ENCODE measurements at regions not wholly inside any gene's neighbourhood (a gene's known extent, or its start where the extent isn't known, plus 50 kb on each side); places are given as distances from the start of the nearest gene placed in this dataset.
"Not testable (repeated sequence)": the region's sequence is repeated elsewhere in the genome, so short reads cannot be mapped to it uniquely, and the experiment has no call there.

DNA sequence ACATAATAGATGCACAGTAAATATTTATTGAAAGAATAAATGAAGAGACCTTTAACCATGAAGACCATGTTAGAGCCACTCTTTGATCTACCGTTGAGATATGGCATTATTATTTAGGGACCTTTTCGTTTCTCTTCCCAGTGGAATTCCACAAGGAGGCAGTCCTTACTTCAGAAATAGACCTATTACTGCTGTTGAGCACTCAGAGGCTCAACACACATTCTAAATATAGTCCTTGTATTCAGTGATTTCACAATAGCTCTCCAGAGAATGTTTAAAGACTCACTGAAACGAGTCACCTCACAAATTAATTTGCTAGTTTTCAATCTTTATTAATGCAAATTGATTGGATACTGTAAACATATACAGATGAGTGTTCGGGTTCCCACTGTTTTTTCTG is 603.8 kb downstream of the CDH8 start:
- DNase-seq (ENCODE audit: low read depth in 2 of 2), result no peak

DNA sequence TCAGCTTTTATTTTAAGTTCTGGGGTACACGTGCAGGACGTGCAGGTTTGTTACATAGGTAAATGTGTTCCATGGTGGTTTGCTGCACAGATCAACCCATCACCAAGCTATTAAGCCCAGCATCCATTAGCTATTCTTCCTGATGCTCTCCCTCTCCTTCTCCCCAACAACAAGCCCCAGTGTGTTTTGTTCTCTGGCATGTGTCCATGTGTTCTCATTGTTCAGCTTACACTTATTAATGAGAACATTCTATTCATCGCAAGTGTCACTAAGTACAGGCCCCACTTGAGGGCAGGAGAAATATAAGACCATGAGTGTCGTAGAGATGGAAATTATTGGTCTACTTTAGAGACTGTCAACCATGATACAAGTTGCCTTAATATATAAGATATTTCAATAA is 615.1 kb downstream of the CDH8 start:
- no peak for DNase-seq (ENCODE audit: low read depth in 2 of 2)

DNA sequence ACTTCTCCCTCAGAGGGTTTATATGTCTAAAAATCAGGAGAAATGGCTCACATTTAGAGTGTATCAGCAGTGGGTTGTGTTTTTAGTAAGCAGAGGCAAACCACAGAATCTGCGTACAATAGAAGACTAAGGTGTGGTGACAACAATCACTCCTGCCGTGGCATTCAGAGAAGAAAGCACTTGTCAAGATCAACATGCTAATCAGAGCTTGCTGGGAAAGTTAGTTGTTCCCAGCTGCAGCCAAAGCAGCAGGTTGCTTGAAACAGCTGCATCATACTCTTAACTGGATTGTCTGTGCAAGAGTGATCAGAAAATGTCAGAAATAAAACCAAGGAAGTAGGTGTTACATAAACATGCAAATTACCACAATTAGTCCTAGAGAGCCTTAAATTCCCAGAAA is 616.4 kb downstream of the CDH8 start:
- DNase-seq (ENCODE audit: low read depth in 2 of 2), result no peak

DNA sequence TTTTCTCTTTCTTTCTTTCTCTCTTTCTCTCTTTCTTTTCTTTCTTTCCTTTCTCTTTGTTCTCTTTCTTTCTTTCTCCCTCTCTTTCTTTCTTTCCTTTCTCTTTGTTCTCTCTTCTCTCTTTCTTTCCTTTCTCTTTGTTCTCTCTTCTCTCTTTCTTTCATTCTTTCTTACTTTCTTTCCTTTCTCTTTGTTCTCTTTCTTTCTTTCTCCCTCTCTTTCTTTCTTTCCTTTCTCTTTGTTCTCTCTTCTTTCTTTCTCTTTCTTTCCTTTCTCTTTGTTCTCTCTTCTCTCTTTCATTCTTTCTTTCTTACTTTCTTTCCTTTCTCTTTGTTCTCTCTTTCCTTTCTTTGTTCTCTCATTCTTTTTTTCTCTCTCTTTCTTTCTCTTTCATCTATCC is 617.4 kb downstream of the CDH8 start:
- not testable (repeated sequence) for DNase-seq (ENCODE audit: low read depth in 2 of 2)

DNA sequence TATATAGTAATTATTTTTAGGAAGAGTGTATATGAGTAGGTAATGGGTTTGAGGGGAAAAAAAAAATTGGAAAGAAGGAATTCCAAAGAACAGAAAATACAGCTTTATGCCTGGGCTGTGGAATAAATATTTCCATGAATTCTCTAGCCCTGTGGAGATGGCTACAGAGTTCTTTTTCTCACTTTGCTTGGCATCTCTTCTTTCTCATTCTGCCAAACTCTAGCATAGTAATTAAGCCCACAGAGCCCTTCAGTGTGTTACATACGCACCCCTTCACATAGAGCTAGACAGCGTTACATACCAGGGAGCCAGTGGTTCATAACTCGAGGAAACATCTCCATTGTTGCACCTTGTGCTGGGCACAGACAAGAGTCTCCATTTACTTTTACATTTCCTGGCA is 621.1 kb downstream of the CDH8 start:
- DNase-seq (ENCODE audit: low read depth in 2 of 2), result no peak

DNA sequence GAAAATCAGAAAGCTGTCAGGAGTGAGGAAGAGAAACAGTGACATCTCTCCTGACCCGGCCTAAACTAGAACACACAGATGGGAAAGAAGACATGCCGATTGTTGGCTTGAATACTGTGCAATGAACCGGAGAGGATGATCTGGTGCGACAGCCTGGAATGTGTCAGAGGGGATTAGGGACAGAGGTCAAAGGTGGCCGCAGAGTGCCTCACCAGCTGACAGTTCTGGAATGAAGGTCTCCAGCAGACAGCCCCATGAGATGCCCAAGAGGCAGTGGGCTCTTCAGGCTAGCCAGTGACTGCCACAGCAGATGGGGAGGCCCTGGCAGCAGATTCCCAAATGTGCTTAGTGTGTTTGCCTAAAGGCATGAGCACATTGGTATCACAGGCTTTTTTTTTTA is 623.2 kb downstream of the CDH8 start:
- DNase-seq (ENCODE audit: low read depth in 2 of 2), result no peak

DNA sequence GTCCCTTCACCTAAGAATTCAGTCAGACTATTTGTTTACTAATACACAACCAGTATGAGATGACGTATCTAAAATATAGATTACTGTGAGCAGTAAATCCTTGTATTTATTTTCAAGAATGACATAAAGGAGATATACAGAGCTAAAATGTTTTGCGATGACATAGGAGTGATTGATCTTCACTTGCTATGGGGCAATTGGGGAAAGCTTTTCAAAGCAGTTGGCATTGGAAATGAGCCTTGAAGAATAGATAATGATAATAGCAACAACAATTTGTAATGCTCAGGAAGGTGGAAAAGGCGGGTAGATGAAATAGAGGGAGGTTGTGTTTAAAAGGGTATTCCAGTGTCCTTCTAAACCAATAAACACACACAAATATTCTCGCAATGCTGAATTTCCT is 623.7 kb downstream of the CDH8 start:
- no peak for DNase-seq (ENCODE audit: low read depth in 2 of 2)

DNA sequence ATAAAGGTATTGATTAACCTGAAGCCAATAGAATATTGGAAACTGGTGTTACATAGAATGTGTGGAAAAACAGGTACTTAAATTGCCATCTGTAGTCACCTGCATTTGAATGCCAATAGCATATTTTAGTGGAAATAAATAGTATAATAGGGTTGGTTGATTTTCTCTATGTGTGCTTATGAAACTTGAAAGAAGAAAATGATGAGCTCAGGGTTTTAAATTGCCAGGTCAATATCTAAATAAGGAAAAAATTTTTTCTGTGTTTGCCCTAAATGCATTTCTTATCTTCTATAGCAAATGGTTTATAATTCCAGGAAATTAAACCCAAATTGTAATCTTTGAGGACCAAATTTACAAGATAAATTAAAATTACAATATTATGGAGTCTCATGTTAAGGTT is 626.6 kb downstream of the CDH8 start:
- no peak for DNase-seq (ENCODE audit: low read depth in 2 of 2)

DNA sequence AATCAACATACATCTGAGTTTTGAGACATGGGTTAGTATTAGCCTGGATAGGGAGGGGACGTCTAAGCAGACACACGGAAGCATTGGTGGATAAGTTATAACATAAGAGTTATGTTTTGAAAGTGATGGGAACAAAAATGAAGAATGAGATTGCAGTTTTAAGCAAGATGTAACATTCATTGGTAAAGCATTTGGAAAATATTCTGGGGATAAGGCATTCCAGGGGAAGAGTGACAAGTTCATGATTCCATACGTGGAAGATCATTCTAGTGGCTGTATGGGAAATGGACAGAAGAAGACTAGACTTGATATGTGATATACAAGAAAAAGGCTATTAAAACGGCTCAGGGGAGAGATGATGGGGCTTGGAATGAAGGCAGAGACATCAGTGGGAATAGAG is 632.9 kb downstream of the CDH8 start:
- DNase-seq (ENCODE audit: low read depth in 2 of 2), result no peak

DNA sequence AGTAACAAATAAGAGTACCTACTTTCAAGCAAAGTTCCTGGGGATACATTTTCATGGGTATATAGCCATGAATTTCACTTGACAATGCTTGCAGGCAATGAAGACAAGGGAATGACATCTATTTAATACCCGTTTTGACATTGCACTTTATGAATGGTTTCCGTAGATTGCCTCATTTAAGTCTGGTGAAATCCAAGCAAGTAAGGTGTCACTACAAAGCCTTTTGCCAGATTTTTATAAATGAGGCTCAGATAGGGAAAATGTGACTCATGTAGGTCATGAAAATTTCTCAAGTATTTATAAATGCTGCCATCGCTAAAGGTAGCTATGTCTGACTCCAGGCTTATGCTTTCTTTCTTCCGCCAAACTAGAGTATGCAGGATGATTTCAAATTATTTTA is 644.3 kb downstream of the CDH8 start:
- DNase-seq (ENCODE audit: low read depth in 2 of 2), result no peak

DNA sequence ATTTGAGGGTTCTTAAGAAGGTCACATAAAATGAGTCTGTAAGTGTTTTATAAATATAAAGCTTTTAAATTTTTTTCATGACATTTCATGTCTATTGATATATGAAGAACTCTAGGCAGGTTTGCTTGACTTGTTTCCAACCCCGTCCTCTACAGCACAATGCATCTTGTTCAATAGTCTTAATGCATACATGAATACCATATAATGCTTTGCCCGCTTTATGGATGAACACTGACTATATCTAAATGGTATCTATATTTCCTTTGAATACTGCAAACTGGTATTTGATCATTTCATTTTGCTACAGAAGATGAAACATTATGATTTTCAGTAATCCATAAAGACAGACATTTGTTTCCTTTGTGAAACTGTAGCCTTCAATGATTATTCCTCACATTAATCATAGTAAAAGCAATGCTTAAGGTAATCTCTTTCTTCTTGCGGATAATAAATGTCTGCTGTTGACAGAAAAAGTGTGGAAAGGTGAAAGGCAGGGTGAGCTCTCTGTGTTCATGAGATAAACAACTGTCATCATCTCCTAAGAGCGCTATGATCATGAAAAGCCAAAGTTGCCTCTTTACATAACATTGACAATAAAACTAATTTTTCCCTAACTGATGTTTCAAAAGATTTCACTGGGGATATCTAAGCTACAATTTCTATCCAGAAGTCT is 645.1 kb downstream of the CDH8 start:
- no peak for DNase-seq (ENCODE audit: low read depth in 2 of 2)

DNA sequence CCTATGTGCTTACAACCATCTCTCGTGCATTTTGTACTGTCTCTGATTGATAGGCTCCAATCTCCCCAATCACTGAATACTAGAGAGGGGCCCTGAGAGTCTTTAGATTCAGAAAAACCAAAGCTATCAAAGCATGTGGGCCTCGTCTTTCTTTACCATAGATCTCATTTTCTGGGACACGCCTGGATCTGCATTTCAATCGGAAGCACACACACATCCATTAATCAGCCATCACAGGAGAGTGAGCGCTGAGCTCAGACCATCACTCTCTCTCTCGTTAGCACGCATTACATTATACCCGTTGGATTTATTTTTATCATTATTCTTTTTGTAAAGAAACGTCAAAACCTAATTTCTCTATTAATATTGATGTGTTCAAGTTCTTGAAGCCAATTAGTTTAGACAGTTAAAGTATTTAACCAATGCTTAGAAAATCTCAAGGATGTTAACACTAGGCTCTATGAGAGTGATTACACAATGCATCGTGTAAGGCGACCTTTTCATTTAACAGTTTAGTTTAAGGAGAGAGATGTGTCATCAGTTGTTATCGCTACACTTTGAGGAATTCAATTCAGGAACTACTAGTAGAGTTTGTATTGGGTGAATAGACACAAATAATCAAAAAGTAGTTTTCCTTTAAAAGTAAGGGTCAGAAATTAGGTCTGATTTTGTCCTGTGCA is 650.7 kb downstream of the CDH8 start:
- no peak for DNase-seq (ENCODE audit: low read depth in 2 of 2)

DNA sequence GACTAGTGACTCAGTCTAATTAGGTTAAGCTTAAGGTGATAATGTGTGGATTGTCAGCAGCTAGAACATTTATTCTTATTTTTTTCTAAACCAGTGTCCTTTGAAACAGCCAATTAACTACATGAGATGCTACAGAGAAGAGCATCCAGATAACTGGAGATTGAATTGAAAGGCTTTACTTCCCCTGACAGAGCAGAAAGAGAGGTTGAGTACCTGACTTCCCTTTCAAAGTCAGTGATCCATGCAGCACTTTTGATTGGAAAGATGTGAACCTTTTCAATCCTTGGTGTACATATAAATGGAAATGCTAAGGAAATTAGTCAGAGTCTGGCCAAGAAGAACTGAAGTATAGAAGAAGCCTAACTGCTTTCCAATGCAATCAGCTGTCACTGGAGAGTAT is 653.8 kb downstream of the CDH8 start:
- no peak for DNase-seq (ENCODE audit: low read depth in 2 of 2)

DNA sequence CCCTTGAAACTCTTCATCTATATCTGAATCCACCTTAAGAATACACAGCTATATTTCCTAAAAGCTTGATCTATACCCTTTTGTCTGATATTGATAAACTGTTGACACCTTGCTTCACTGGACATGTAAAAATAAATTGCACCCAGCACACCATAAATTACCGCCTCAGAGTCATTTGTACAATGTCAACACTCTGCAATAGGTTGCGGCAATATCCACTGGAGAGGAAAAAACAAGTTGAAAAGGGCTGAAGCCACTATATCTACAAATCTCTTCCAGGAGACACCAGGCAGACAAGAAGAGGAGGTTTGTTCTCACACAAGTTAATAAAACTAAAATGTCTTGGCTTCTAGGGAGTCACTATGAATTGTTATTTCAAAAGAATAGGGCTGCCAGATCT is 656.9 kb downstream of the CDH8 start:
- no peak for DNase-seq (ENCODE audit: low read depth in 2 of 2)

DNA sequence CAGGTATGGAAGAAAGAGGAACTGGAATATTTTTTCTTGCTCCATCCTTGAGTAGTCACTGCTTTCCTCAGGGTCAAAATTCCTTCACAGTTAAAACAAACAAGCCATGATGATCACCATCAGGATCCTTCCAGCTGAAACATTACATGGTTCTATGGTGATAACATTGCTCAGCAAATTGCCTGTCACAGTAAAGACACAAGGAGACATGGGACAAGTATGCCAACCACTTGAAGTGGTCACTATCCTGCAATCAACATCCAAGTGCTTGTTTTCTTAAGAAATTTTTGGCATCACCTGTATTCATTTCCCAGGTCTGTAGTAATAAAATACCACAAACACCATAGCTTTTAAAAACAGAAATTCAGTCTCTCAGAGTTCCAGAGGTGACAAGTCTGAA is 662.2 kb downstream of the CDH8 start:
- DNase-seq (ENCODE audit: low read depth in 2 of 2), result no peak

DNA sequence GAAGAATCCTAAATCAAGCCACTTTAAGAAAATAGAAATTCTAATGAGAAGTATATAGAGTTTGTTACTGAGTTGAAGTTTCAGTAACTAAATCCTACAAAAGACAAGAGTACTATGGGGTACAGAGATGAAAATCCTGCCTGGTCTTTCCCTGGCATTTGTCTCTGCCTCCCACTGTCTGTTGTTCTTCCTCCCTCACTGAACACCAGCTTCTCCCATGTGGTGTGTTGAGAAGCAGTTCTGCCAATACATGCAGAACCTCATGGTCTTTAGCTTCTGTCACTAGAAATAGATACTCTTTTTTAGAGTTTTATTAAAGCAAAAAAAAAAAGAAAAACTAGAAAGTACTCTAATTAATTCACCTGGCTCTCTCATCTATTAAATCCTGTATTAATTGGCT is 664.4 kb downstream of the CDH8 start:
- DNase-seq (ENCODE audit: low read depth in 2 of 2), result no peak

DNA sequence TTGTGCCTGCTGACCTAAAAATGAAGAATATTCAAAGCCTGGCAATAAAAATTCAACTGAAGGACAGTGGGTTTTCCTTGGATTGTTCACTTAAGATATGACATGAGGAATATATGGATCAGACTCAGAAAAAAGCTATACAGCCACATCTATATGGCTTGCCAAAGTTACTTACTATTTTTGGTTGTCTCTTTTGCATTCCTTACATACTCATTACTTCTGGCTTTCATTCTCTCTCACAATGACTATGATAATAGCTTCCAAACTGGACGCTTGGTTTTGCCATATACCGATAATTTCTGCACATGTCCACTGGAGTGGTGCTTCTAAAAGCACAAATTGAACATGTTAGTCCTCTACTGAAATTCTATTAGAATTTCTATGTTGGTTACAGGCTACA is 664.9 kb downstream of the CDH8 start:
- no peak for DNase-seq (ENCODE audit: low read depth in 2 of 2)

DNA sequence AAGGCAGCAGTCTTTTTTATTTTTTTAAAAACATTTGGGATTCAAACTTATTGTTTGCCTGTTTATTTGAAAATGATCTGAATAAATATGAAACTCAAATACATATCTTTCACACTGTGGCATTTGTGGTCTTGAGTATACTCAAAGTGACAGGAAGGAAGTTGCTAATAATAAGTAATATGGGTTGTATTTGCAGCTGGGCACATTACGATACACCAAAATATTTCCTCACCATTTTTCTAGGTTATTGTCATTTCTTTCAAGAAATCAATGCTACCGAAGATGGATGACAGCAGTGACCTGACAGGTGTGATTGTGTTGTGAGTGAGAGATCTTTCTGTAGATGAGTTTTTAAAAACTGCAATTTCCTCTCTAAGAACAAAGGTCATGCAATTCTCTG is 665.7 kb downstream of the CDH8 start:
- no peak for DNase-seq (ENCODE audit: low read depth in 2 of 2)

DNA sequence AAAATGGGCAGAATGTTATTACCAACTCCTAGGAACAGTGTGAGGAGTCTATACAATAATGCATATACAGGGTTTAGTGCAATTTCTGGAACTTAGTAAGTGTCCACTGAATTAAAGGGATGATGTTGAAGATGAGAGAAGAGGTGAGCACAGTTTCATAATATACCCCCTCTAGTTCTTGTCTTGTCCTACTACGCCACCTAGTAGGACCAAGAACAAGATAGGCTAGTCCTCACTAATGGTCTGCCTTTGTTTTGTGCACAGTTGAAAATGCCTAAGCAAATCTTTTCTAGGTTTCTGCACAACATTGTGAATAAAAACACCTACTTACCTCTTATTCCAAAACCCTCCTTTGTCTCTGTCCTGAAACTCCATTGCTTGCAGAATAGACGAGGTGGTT is 670.2 kb downstream of the CDH8 start:
- DNase-seq (ENCODE audit: low read depth in 2 of 2), result no peak

DNA sequence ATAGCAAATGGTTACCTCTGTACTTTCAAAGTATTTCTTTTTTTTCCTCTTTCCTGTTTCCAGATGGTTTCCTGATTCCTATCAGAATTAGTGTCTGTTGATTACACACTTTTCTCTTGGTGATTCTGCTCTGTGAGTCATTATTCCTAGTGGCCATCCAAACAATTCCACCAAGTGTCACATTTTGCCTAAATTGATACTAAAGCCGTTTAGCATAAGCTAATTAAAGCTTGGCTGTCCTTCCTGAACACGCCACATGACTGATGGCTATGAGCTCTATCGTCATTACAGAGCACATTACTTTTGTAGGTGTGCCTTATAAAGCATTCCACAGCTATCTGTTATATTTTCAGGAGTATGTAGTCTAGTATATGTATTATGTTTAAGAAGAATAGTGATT is 671.2 kb downstream of the CDH8 start:
- DNase-seq (ENCODE audit: low read depth in 2 of 2), result no peak

DNA sequence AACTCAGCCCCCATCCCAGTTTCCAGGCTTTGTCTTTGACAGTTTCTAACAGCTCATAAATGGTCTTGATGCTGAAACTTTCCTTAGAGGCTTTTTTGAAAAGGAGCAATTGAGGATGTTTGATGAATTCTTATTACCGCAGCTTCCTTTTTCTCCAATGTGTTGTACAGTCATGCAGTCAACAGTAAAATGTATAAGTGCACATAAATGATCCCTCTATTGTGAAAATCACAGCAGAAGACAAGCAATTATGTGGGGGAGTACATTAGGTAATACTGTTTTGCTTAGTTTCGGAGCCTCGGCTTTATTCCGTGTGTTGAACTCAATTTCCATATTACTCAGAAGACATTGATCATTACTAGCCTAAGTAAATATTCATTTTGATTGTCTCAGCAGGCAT is 673.7 kb downstream of the CDH8 start:
- DNase-seq (ENCODE audit: low read depth in 2 of 2), result no peak

DNA sequence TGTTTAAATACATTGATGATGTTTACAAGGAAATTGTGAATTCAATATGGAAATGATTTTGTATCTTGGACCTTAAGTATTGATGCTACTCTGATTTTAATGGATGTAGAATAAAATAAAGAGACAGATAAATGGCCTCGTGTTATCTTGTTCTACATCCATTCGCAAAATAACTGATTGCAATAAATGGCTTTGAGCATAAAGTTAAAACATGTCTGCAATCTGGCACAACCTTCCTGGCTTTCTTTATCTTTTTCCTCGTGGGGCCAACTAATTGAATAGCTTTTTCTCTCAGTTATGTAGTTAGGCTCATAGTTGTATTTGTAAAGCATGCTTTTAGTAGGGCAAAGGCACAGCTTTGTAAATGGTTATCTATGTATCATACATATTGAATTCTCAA is 691.4 kb downstream of the CDH8 start:
- DNase-seq (ENCODE audit: low read depth in 2 of 2), result no peak

DNA sequence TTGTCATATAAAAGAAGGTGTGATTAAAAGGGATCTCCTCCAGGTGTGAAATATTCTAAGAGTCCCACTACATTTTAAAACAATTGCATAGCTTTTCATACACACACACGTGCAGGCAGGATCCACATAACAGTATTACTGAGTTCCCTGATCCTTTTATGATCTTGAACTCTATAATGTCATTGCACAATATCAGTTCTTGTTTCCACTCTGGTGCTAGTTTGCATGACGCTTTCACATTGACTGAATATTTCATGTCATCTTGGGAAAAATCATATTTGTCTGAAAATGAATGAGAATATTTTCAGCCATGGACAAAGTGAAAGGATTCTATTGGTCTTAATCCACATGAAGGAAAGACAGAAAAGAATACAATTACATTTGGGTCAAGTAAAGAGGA is 703.8 kb downstream of the CDH8 start:
- DNase-seq (ENCODE audit: low read depth in 2 of 2), result no peak

DNA sequence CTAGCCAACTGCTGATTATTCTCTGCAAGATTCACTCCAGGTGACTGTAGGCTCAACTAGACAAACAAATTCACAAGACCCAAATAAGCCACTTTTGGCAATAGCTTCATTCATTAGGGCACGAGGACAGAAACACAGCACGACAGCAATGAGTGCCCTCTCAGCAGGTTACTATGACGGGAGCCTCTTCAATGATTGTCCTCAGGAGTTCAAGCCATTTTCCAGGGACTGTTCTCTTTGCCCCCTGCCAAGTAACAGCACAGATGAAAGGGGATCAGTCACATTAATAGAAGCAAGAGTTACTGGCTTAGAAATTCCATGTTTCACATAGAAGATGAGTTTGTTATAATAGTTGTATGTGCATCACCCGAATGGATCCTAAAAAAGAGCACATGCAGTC is 712.2 kb downstream of the CDH8 start:
- no peak for DNase-seq (ENCODE audit: low read depth in 2 of 2)
